Endodermal cell (in vitro differentiated cells): ENCODE measurements at regions not wholly inside any gene's neighbourhood (a gene's known extent, or its start where the extent isn't known, plus 50 kb on each side); places are given as distances from the start of the nearest gene placed in this dataset.

Experiments used
- DNase-seq: peaks from one replicate; pipeline ENCODE4 v3.0.0-alpha.2; 2017
- H3K27ac ChIP-seq: 2 replicates; pipeline ENCODE4 v1.5.1; 2013; ENCODE audit warnings: mild to moderate bottlenecking, low read depth, low read length, moderate library complexity
- H3K27me3 ChIP-seq: 2 replicates; pipeline ENCODE4 v1.6.1; 2013; ENCODE audit warnings: mild to moderate bottlenecking, low read length, moderate library complexity; ENCODE audit not compliant: insufficient read depth, control insufficient read depth, poor library complexity, severe bottlenecking
- H3K36me3 ChIP-seq: 2 replicates; pipeline ENCODE4 v1.7.0; 2013; ENCODE audit warnings: mild to moderate bottlenecking, low read length, moderate library complexity; ENCODE audit not compliant: control insufficient read depth, insufficient read depth
- H3K4me1 ChIP-seq: one replicate; pipeline ENCODE4 v1.7.0; 2013; ENCODE audit warnings: low read length; ENCODE audit not compliant: control insufficient read depth, insufficient read depth
- H3K4me3 ChIP-seq: 2 replicates; pipeline ENCODE4 v1.5.1; 2013; ENCODE audit warnings: mild to moderate bottlenecking, low read length, moderate library complexity
- H3K9ac ChIP-seq: 2 replicates; pipeline ENCODE4 v1.6.1; 2013; ENCODE audit warnings: mild to moderate bottlenecking, low read length, moderate library complexity; ENCODE audit not compliant: poor library complexity, severe bottlenecking; ENCODE audit errors: extremely low read depth
- H3K9me3 ChIP-seq: 2 replicates; pipeline ENCODE4 v1.6.1; 2013; ENCODE audit warnings: mild to moderate bottlenecking, low read length, moderate library complexity; ENCODE audit not compliant: control insufficient read depth
- H3K27ac Mint-ChIP-seq: 2 replicates; pipeline ENCODE4 v1.8.0; 2020; ENCODE audit warnings: mixed read lengths
- H3K27me3 Mint-ChIP-seq: 2 replicates; pipeline ENCODE4 v1.8.0; 2021; ENCODE audit warnings: mild to moderate bottlenecking, mixed read lengths; ENCODE audit not compliant: insufficient read depth
- H3K36me3 Mint-ChIP-seq: 2 replicates; pipeline ENCODE4 v1.8.0; 2020; ENCODE audit warnings: low read depth, mixed read lengths
- H3K4me1 Mint-ChIP-seq: 2 replicates; pipeline ENCODE4 v1.8.0; 2020; ENCODE audit warnings: mixed read lengths
- H3K4me3 Mint-ChIP-seq: 2 replicates; pipeline ENCODE4 v1.8.0; 2020; ENCODE audit warnings: mild to moderate bottlenecking, moderate library complexity, mixed read lengths
- H3K9me3 Mint-ChIP-seq: 2 replicates; pipeline ENCODE4 v1.8.0; 2020; ENCODE audit warnings: mild to moderate bottlenecking, mixed read lengths
- CTCF ChIP-seq: fragments of 200-600 bp; sonication (generic); conservative IDR thresholded peaks from 2 replicates; pipeline ENCODE4 v1.5.0; 2021; ENCODE audit warnings: antibody characterized with exemption, mild to moderate bottlenecking
- WGBS, 2 experiments: methylation state at CpG; one replicate each; pipeline versions ENCODE4 v1.1.5 to v1.1.7; 2013; ENCODE audit warnings: missing lambda C conversion rate in 2 of 2, mixed read lengths in 1 of 2; ENCODE audit not compliant: insufficient coverage in 1 of 2, insufficient read length in 1 of 2; 5-methylcytosine and 5-hydroxymethylcytosine counted together

GRCh38 chr11:70527429-70528045, 129.2 kb downstream of the CTTN start:
- H3K36me3 ChIP-seq = no peaks in the 10 kb centered on the region
- Mint-ChIP-seq H3K27ac (no peak overlapping the region), H3K4me3 (no peak overlapping the region), H3K27me3 (no peaks in the 10 kb centered on the region), H3K9me3 (peaks cover 3% of the 10 kb centered on the region), H3K4me1 (peaks cover 18% of the 10 kb centered on the region), H3K36me3 (no peaks in the 10 kb centered on the region)
- WGBS, 2 experiments = 90 to 93% methylated on average over 10 of the region's 10 CpGs
- DNase-seq = no peak
- H3K27ac ChIP-seq = no peak overlapping the region
- H3K9me3 ChIP-seq = no peaks in the 10 kb centered on the region
- no peak for TF ChIP-seq CTCF
- H3K4me1 ChIP-seq = no peaks in the 10 kb centered on the region
- no peak overlapping the region for H3K9ac ChIP-seq
- H3K4me3 ChIP-seq = no peak overlapping the region
- no peaks in the 10 kb centered on the region for H3K27me3 ChIP-seq

- Histone ChIP-seq H3K9me3 (no peaks in the 10 kb centered on the region), H3K4me3 (no peak overlapping the region), H3K27ac (no peak overlapping the region), H3K36me3 (no peaks in the 10 kb centered on the region), H3K9ac (no peak overlapping the region), H3K4me1 (no peaks in the 10 kb centered on the region), H3K27me3 (no peaks in the 10 kb centered on the region)
- peaks cover 3% of the 10 kb centered on the region for H3K9me3 Mint-ChIP-seq
- H3K27ac Mint-ChIP-seq = no peak overlapping the region
- DNase-seq = no peak
- H3K4me3 Mint-ChIP-seq = no peak overlapping the region
- peaks cover 18% of the 10 kb centered on the region for H3K4me1 Mint-ChIP-seq
- peak; percentile 43 for TF ChIP-seq CTCF
- WGBS, 2 experiments = 89 to 93% methylated on average over 24 to 33 of the region's 33 CpGs
- no peaks in the 10 kb centered on the region for H3K36me3 Mint-ChIP-seq
- H3K27me3 Mint-ChIP-seq = no peaks in the 10 kb centered on the region
These were observed 129.9 kb downstream of the CTTN start for GRCh38 chr11:70528046-70528793.

GRCh38 chr11:70528794-70529580, 130.7 kb downstream of the CTTN start:
- TF ChIP-seq CTCF = no peak
- Histone ChIP-seq H3K4me1 (no peaks in the 10 kb centered on the region), H3K36me3 (no peaks in the 10 kb centered on the region), H3K9me3 (no peaks in the 10 kb centered on the region), H3K27ac (no peak overlapping the region), H3K27me3 (no peaks in the 10 kb centered on the region), H3K9ac (no peak overlapping the region), H3K4me3 (no peak overlapping the region)
- 94 to 96% methylated on average over 8 to 18 of the region's 18 CpGs for WGBS, 2 experiments
- Mint-ChIP-seq H3K27ac (no peak overlapping the region), H3K4me1 (peaks cover 14% of the 10 kb centered on the region), H3K36me3 (no peaks in the 10 kb centered on the region), H3K4me3 (no peak overlapping the region), H3K27me3 (no peaks in the 10 kb centered on the region), H3K9me3 (peaks cover 3% of the 10 kb centered on the region)
- no peak for DNase-seq
